ENCODE measurements at regions not wholly inside any gene's neighbourhood (a gene's known extent, or its start where the extent isn't known, plus 50 kb on each side); places are given as distances from the start of the nearest gene placed in this dataset.

DNA sequence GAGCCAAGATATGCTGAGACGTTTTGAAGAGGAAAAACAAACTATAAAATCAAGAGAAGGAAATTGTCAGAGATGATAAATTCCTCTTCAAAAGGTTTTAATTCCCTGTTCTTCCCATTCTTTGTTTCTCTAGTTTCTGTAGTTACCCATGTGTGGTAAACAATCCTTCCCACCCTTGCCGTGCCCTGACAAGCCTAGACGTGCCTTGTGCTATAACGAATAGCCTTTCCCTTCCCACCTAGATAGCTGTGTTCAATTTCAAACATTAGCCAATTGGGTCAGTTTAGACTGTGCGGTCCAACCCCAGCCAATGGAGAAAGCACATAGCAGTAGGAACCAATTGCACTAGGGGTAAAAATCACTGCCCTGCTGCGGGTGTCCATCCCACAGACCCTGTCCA lies 138.1 kb downstream of the RALA start:
- TF ChIP-seq PHF8 (IDR thresholded peaks at IDR 0.05; ENCODE audit: borderline replicate concordance, low read length) (no peak), RAD21 (CRISPR knock-in tag; conservative IDR thresholded peaks at IDR 0.05 in 1 of 2, IDR thresholded peaks at IDR 0.05 in 1 of 2) (no peak), ESRRA (IDR thresholded peaks at IDR 0.05; ENCODE audit: borderline replicate concordance, low read depth) (no peak), ZNF140 (CRISPR knock-in tag; IDR thresholded peaks at IDR 0.05) (no peak), YY1 (IDR thresholded peaks at IDR 0.05; ENCODE audit: borderline replicate concordance in 1 of 3, control insufficient read depth in 1 of 3, extremely low read depth in 1 of 3, insufficient read depth in 3 of 3, insufficient read length in 1 of 3, insufficient replicate concordance in 2 of 3, low read depth in 1 of 3, low read length in 2 of 3) (no peak), MEF2A (IDR thresholded peaks at IDR 0.05; ENCODE audit: control insufficient read depth, low read depth, low read length) (no peak), CBX1 (IDR thresholded peaks at IDR 0.05; ENCODE audit: low read depth) (no peak), RCOR1 (IDR thresholded peaks at IDR 0.05; ENCODE audit: borderline replicate concordance in 1 of 2, low read depth in 2 of 2, low read length in 2 of 2) (no peak), POLR2A (conservative IDR thresholded peaks at IDR 0.05) (no peak)
- TF ChIP-seq, protein P1, sequence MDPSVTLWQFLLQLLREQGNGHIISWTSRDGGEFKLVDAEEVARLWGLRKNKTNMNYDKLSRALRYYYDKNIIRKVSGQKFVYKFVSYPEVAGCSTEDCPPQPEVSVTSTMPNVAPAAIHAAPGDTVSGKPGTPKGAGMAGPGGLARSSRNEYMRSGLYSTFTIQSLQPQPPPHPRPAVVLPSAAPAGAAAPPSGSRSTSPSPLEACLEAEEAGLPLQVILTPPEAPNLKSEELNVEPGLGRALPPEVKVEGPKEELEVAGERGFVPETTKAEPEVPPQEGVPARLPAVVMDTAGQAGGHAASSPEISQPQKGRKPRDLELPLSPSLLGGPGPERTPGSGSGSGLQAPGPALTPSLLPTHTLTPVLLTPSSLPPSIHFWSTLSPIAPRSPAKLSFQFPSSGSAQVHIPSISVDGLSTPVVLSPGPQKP (CRISPR knock-in tag; IDR thresholded peaks at IDR 0.05) = no peak
- TF ChIP-seq, protein P2, sequence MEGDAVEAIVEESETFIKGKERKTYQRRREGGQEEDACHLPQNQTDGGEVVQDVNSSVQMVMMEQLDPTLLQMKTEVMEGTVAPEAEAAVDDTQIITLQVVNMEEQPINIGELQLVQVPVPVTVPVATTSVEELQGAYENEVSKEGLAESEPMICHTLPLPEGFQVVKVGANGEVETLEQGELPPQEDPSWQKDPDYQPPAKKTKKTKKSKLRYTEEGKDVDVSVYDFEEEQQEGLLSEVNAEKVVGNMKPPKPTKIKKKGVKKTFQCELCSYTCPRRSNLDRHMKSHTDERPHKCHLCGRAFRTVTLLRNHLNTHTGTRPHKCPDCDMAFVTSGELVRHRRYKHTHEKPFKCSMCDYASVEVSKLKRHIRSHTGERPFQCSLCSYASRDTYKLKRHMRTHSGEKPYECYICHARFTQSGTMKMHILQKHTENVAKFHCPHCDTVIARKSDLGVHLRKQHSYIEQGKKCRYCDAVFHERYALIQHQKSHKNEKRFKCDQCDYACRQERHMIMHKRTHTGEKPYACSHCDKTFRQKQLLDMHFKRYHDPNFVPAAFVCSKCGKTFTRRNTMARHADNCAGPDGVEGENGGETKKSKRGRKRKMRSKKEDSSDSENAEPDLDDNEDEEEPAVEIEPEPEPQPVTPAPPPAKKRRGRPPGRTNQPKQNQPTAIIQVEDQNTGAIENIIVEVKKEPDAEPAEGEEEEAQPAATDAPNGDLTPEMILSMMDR (IDR thresholded peaks at IDR 0.05 in 2 of 3, conservative IDR thresholded peaks at IDR 0.05 in 1 of 3; ENCODE audit: insufficient read depth in 2 of 3, low read depth in 1 of 3, low read length in 3 of 3) = no peak
- TF ChIP-seq, protein P3, sequence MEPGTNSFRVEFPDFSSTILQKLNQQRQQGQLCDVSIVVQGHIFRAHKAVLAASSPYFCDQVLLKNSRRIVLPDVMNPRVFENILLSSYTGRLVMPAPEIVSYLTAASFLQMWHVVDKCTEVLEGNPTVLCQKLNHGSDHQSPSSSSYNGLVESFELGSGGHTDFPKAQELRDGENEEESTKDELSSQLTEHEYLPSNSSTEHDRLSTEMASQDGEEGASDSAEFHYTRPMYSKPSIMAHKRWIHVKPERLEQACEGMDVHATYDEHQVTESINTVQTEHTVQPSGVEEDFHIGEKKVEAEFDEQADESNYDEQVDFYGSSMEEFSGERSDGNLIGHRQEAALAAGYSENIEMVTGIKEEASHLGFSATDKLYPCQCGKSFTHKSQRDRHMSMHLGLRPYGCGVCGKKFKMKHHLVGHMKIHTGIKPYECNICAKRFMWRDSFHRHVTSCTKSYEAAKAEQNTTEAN (CRISPR knock-in tag; IDR thresholded peaks at IDR 0.05) = no peak
- TF ChIP-seq, protein P4, sequence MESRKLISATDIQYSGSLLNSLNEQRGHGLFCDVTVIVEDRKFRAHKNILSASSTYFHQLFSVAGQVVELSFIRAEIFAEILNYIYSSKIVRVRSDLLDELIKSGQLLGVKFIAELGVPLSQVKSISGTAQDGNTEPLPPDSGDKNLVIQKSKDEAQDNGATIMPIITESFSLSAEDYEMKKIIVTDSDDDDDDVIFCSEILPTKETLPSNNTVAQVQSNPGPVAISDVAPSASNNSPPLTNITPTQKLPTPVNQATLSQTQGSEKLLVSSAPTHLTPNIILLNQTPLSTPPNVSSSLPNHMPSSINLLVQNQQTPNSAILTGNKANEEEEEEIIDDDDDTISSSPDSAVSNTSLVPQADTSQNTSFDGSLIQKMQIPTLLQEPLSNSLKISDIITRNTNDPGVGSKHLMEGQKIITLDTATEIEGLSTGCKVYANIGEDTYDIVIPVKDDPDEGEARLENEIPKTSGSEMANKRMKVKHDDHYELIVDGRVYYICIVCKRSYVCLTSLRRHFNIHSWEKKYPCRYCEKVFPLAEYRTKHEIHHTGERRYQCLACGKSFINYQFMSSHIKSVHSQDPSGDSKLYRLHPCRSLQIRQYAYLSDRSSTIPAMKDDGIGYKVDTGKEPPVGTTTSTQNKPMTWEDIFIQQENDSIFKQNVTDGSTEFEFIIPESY (CRISPR knock-in tag; IDR thresholded peaks at IDR 0.05) = no peak

Data from K562 (cell line).